ENCODE measurements at regions not wholly inside any gene's neighbourhood (a gene's known extent, or its start where the extent isn't known, plus 50 kb on each side); places are given as distances from the start of the nearest gene placed in this dataset.
A peak's percentile ranks its signal among the peaks of the same experiment; 100 is the strongest.

DNA sequence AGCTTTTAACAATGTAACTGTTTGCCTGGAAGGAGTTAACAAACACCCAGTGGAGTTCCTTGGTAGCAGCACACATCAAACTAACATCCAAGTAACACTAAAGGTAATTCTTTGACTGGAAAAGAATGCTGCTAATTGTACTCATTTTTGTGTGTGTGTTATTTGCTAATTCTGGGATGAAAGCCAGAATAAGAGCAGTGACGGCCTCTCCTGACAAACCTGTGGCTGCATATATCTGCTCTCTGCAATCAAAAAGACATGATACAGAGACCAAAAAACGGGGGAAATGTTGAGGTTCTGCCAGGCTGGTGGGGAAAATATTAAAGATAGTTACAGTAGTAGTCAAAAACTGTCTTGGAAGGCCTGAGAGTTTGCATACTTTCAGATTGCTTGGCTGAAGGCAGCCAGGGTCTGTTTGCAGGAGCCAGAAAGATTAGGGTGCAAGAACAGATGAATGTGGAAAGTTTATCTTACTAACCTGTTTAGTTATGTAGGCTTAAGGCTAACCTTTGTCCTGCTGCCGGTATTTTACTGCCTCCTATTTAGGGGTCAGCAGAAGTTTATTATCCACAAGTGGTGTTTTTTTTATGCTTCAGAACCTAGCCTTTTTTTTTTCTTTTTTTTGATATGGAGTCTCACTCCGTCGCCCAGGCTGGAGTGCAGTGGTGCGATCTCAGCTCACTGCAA, 325.6 kb upstream of the RBMY1B start:
- DNase-seq = no peak
- H3K4me1 ChIP-seq = no peaks in the 10 kb centered on the region
- no peaks in the 10 kb centered on the region for H3K27me3 ChIP-seq (ENCODE audit: low read depth)
- H3K36me3 ChIP-seq = no peaks in the 10 kb centered on the region
- no peak for ATAC-seq
- H3K27ac ChIP-seq = no peak overlapping the region
- no peaks in the 10 kb centered on the region for H3K9me3 ChIP-seq
- intact Hi-C loops (cut with DNase I) = no loop called here
- TF ChIP-seq CTCF (IDR thresholded peaks at IDR 0.05) = no peak
- H3K4me3 ChIP-seq = no peak overlapping the region

- Histone ChIP-seq H3K27ac (no peak overlapping the region), H3K4me1 (no peaks in the 10 kb centered on the region), H3K9me3 (no peaks in the 10 kb centered on the region), H3K4me3 (no peak overlapping the region), H3K36me3 (no peaks in the 10 kb centered on the region), H3K27me3 (ENCODE audit: low read depth) (no peaks in the 10 kb centered on the region)
- DNase-seq (no peak), ATAC-seq (no peak)
- no peak for TF ChIP-seq CTCF (IDR thresholded peaks at IDR 0.05)
- intact Hi-C loops (cut with DNase I) = no loop called here
Measured at GRCh38 chrY:21192694-21193093, 318.4 kb upstream of the RBMY1B start.

DNA sequence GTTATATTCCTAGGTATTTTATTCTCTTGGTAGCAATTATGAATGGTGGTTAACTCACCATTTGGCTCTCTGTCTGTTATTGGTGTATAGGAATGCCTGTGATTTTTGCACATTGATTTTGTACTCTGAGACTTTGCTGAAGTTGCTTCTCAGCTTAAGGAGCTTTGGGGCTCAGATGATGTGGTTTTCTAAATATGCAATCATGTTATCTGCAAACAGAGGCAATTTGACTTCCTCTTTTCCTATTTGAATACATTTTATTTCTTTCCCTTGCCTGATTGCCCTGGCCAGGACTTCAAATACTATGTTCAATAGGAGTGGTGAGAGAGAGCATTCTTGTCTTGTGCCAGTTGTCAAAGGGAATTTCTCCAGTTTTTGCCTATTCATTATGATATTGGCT, 310.9 kb upstream of the RBMY1B start:
- H3K27ac ChIP-seq = no peak overlapping the region
- no peak for ATAC-seq

GRCh38 chrY:21227849-21228248, 283.3 kb upstream of the RBMY1B start:
- no peaks in the 10 kb centered on the region for H3K36me3 ChIP-seq
- no peak for TF ChIP-seq CTCF (IDR thresholded peaks at IDR 0.05)
- no peak overlapping the region for H3K4me3 ChIP-seq
- no peak overlapping the region for H3K27ac ChIP-seq
- no peaks in the 10 kb centered on the region for H3K27me3 ChIP-seq (ENCODE audit: low read depth)
- DNase-seq = no peak
- no peaks in the 10 kb centered on the region for H3K9me3 ChIP-seq
- no peaks in the 10 kb centered on the region for H3K4me1 ChIP-seq
- intact Hi-C loops (cut with DNase I) = no loop called here
- ATAC-seq = no peak

More for the DNA sequence above, 310.9 kb upstream of the RBMY1B start:
- intact Hi-C loops (cut with DNase I) = no loop called here
- no peak for TF ChIP-seq CTCF (IDR thresholded peaks at IDR 0.05)
- DNase-seq = no peak
- Histone ChIP-seq H3K4me1 (no peaks in the 10 kb centered on the region), H3K9me3 (no peaks in the 10 kb centered on the region), H3K4me3 (no peak overlapping the region), H3K27me3 (ENCODE audit: low read depth) (no peaks in the 10 kb centered on the region), H3K36me3 (no peaks in the 10 kb centered on the region)

GRCh38 chrY:21240221-21240620, 270.9 kb upstream of the RBMY1B start:
- Histone ChIP-seq H3K9me3 (no peaks in the 10 kb centered on the region), H3K4me1 (no peaks in the 10 kb centered on the region), H3K27me3 (ENCODE audit: low read depth) (no peaks in the 10 kb centered on the region), H3K27ac (no peak overlapping the region), H3K36me3 (no peaks in the 10 kb centered on the region), H3K4me3 (no peak overlapping the region)
- no peak for DNase-seq
- ATAC-seq = peak in 1 of 2 donors; percentile 56
- intact Hi-C loops (cut with DNase I) = no loop called here
- no peak for TF ChIP-seq CTCF (IDR thresholded peaks at IDR 0.05)

Measured in lower lobe of right lung (tissue), 2 donors.